OCI-LY3 (cell line): ENCODE measurements at regions not wholly inside any gene's neighbourhood (a gene's known extent, or its start where the extent isn't known, plus 50 kb on each side); places are given as distances from the start of the nearest gene placed in this dataset.

ENCODE experiments used
- H2AFZ ChIP-seq: fragments of 200-600, 300-600 bp; shearing (Covaris generic); 2 replicates; pipeline ENCODE4 v1.6.0; 2014; ENCODE audit warnings: antibody characterized with exemption, low read depth, low read length
- H3K27ac ChIP-seq: fragments of 200-600, 300-600 bp; sonication (generic); 2 replicates; pipeline ENCODE4 v1.5.1; 2014; ENCODE audit warnings: mild to moderate bottlenecking, low read length, moderate library complexity, mixed read lengths
- H3K27me3 ChIP-seq: fragments of 200-600, 300-600 bp; sonication (generic); 2 replicates; pipeline ENCODE4 v1.6.1; 2014; ENCODE audit warnings: low read depth, low read length, mixed read lengths
- H3K36me3 ChIP-seq: fragments of 200-600, 300-600 bp; sonication (generic); replicated peaks from 2 replicates; pipeline ENCODE3; 2014; ENCODE audit warnings: low read depth, low read length, mixed read lengths
- H3K4me1 ChIP-seq: fragments of 300-600, 200-600 bp; sonication (generic); 2 replicates; pipeline ENCODE4 v1.6.1; 2014; ENCODE audit warnings: low read length, mixed read lengths
- H3K4me2 ChIP-seq: fragments of 200-600, 300-600 bp; sonication (generic); 2 replicates; pipeline ENCODE4 v1.6.1; 2014; ENCODE audit warnings: low read length, mixed read lengths
- H3K4me3 ChIP-seq: fragments of 300-600, 200-600 bp; sonication (generic); 2 replicates; pipeline ENCODE4 v1.5.1; 2014; ENCODE audit warnings: antibody characterized with exemption, mild to moderate bottlenecking, low read length, moderate library complexity
- H3K79me2 ChIP-seq: fragments of 300-600, 200-600 bp; shearing (Covaris generic); 2 replicates; pipeline ENCODE4 v1.6.1; 2014; ENCODE audit warnings: mild to moderate bottlenecking, low read length, mixed read lengths
- H3K9ac ChIP-seq: fragments of 300-600, 200-600 bp; shearing (Covaris generic); 2 replicates; pipeline ENCODE4 v1.6.0; 2014; ENCODE audit warnings: mild to moderate bottlenecking, low read length, moderate library complexity
- H3K9me3 ChIP-seq: fragments of 200-600, 300-600 bp; shearing (Covaris generic); 2 replicates; pipeline ENCODE4 v1.6.1; 2014; ENCODE audit warnings: low read length, mixed read lengths; ENCODE audit not compliant: insufficient read depth
- H4K20me1 ChIP-seq: fragments of 200-600, 300-600 bp; sonication (generic); 2 replicates; pipeline ENCODE4 v1.6.1; 2016; ENCODE audit warnings: low read length, mixed read lengths; ENCODE audit not compliant: insufficient read depth
- CTCF ChIP-seq: fragments of 200-600, 300-600 bp; sonication (generic); IDR thresholded peaks from 2 replicates; pipeline ENCODE4 v1.5.1; 2014; ENCODE audit warnings: antibody characterized with exemption, low read length, low read depth
- EZH2phosphoT487 ChIP-seq: fragments of 200-600 bp; shearing (Covaris generic); IDR thresholded peaks from 2 replicates; pipeline ENCODE4 v1.6.1; 2018; ENCODE audit warnings: antibody characterized with exemption, mixed run types, low read depth

- H3K36me3 ChIP-seq, result no peaks in the 10 kb centered on the region
- peaks cover 34% of the 10 kb centered on the region; the same call in 1 of the 2 replicates for H3K27me3 ChIP-seq
- H3K4me2 ChIP-seq, result no peak overlapping the region
- H3K27ac ChIP-seq, result no peak overlapping the region
- H4K20me1 ChIP-seq, result no peaks in the 10 kb centered on the region
- TF ChIP-seq EZH2phosphoT487 (no peak), CTCF (no peak)
- H3K4me3 ChIP-seq, result no peak overlapping the region
- H2AFZ ChIP-seq, result no peak overlapping the region
- no peaks in the 10 kb centered on the region for H3K4me1 ChIP-seq
- no peak overlapping the region for H3K9ac ChIP-seq
- H3K79me2 ChIP-seq, result no peaks in the 10 kb centered on the region
- no peaks in the 10 kb centered on the region for H3K9me3 ChIP-seq
These were observed 226.7 kb upstream of the SYNDIG1 start for GRCh38 chr20:24242763-24243162.

- Histone ChIP-seq H3K36me3 (no peaks in the 10 kb centered on the region), H3K27ac (no peak overlapping the region), H3K4me2 (no peak overlapping the region), H3K9ac (no peak overlapping the region), H3K79me2 (no peaks in the 10 kb centered on the region), H2AFZ (no peak overlapping the region), H3K4me1 (no peaks in the 10 kb centered on the region), H4K20me1 (no peaks in the 10 kb centered on the region), H3K4me3 (no peak overlapping the region), H3K9me3 (no peaks in the 10 kb centered on the region), H3K27me3 (peaks cover 34% of the 10 kb centered on the region; the same call in 1 of the 2 replicates)
- TF ChIP-seq CTCF (no peak), EZH2phosphoT487 (no peak)
These were observed 228.0 kb upstream of the SYNDIG1 start for GRCh38 chr20:24241466-24241865.

- H3K79me2 ChIP-seq, result no peaks in the 10 kb centered on the region
- no peaks in the 10 kb centered on the region for H3K4me1 ChIP-seq
- H3K9me3 ChIP-seq, result no peaks in the 10 kb centered on the region
- H3K9ac ChIP-seq, result no peak overlapping the region
- H2AFZ ChIP-seq, result no peak overlapping the region
- peaks cover 21% of the 10 kb centered on the region; the same call in 1 of the 2 replicates for H3K27me3 ChIP-seq
- no peaks in the 10 kb centered on the region for H3K36me3 ChIP-seq
- H3K4me3 ChIP-seq, result no peak overlapping the region
- H4K20me1 ChIP-seq, result no peaks in the 10 kb centered on the region
- H3K27ac ChIP-seq, result no peak overlapping the region
- no peak overlapping the region for H3K4me2 ChIP-seq
- TF ChIP-seq EZH2phosphoT487, result no peak
- no peak for TF ChIP-seq CTCF
These were observed 232.5 kb upstream of the SYNDIG1 start for GRCh38 chr20:24236963-24237362.

- no peaks in the 10 kb centered on the region for H3K9me3 ChIP-seq
- TF ChIP-seq CTCF (no peak), EZH2phosphoT487 (no peak)
- no peaks in the 10 kb centered on the region for H3K79me2 ChIP-seq
- H2AFZ ChIP-seq, result no peak overlapping the region
- H3K4me3 ChIP-seq, result no peak overlapping the region
- H4K20me1 ChIP-seq, result no peaks in the 10 kb centered on the region
- no peak overlapping the region for H3K27ac ChIP-seq
- H3K27me3 ChIP-seq, result peaks cover 25% of the 10 kb centered on the region; the same call in 1 of the 2 replicates
- H3K36me3 ChIP-seq, result no peaks in the 10 kb centered on the region
- no peaks in the 10 kb centered on the region for H3K4me1 ChIP-seq
- H3K9ac ChIP-seq, result no peak overlapping the region
- H3K4me2 ChIP-seq, result no peak overlapping the region
These were observed 233.2 kb upstream of the SYNDIG1 start for GRCh38 chr20:24236201-24236600.
